ENCODE measurements at regions not wholly inside any gene's neighbourhood (a gene's known extent, or its start where the extent isn't known, plus 50 kb on each side); places are given as distances from the start of the nearest gene placed in this dataset.

GRCh38 chr4:112765317-112765974 lies 128.5 kb downstream of the LARP7 start:
- TF ChIP-seq EZH2 (IDR thresholded peaks at IDR 0.05; ENCODE audit: borderline replicate concordance, low read length) = no peak
- TF ChIP-seq, protein P1, sequence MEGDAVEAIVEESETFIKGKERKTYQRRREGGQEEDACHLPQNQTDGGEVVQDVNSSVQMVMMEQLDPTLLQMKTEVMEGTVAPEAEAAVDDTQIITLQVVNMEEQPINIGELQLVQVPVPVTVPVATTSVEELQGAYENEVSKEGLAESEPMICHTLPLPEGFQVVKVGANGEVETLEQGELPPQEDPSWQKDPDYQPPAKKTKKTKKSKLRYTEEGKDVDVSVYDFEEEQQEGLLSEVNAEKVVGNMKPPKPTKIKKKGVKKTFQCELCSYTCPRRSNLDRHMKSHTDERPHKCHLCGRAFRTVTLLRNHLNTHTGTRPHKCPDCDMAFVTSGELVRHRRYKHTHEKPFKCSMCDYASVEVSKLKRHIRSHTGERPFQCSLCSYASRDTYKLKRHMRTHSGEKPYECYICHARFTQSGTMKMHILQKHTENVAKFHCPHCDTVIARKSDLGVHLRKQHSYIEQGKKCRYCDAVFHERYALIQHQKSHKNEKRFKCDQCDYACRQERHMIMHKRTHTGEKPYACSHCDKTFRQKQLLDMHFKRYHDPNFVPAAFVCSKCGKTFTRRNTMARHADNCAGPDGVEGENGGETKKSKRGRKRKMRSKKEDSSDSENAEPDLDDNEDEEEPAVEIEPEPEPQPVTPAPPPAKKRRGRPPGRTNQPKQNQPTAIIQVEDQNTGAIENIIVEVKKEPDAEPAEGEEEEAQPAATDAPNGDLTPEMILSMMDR (conservative IDR thresholded peaks at IDR 0.05 in 1 of 2, IDR thresholded peaks at IDR 0.05 in 1 of 2; ENCODE audit: extremely low read depth in 1 of 2, insufficient read depth in 1 of 2, low read depth in 1 of 2, low read length in 2 of 2) = peak; percentile 28 to 47
